GM10266 (cell line): ENCODE measurements at regions not wholly inside any gene's neighbourhood (a gene's known extent, or its start where the extent isn't known, plus 50 kb on each side); places are given as distances from the start of the nearest gene placed in this dataset.

Source experiments
- DNase-seq: peaks from one replicate; pipeline ENCODE4 v3.0.0; 2012; ENCODE audit errors: extremely low spot score
- TF ChIP-seq, protein P1 (sequence below): IDR thresholded peaks from 2 replicates; pipeline ENCODE4 v1.5.1; 2012; ENCODE audit warnings: mild to moderate bottlenecking, low read depth; ENCODE audit not compliant: control insufficient read depth, insufficient read depth; ENCODE audit errors: missing control alignments

DNA sequence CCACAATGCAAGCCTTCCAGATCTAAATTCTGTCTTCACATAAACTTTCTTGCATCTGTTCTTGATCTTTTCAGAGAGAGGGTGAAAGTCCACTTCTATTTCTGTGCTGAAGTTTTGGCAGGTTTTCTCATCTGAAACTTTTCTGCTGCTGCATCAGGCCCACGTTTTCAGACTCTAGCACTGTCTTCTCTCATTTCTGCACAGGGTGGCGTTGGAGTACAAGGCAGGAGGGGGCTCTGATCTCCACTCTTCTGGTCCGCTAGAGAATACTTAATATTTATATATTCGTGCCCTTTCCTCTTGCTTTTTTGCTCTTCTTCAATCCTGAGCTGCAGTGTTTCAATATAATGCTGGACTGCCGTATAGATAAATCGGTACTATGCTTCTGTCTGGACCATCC lies 204.0 kb upstream of the PRDM9 start:
- no peak for DNase-seq
- TF ChIP-seq, protein P1, sequence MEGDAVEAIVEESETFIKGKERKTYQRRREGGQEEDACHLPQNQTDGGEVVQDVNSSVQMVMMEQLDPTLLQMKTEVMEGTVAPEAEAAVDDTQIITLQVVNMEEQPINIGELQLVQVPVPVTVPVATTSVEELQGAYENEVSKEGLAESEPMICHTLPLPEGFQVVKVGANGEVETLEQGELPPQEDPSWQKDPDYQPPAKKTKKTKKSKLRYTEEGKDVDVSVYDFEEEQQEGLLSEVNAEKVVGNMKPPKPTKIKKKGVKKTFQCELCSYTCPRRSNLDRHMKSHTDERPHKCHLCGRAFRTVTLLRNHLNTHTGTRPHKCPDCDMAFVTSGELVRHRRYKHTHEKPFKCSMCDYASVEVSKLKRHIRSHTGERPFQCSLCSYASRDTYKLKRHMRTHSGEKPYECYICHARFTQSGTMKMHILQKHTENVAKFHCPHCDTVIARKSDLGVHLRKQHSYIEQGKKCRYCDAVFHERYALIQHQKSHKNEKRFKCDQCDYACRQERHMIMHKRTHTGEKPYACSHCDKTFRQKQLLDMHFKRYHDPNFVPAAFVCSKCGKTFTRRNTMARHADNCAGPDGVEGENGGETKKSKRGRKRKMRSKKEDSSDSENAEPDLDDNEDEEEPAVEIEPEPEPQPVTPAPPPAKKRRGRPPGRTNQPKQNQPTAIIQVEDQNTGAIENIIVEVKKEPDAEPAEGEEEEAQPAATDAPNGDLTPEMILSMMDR, result no peak

DNA sequence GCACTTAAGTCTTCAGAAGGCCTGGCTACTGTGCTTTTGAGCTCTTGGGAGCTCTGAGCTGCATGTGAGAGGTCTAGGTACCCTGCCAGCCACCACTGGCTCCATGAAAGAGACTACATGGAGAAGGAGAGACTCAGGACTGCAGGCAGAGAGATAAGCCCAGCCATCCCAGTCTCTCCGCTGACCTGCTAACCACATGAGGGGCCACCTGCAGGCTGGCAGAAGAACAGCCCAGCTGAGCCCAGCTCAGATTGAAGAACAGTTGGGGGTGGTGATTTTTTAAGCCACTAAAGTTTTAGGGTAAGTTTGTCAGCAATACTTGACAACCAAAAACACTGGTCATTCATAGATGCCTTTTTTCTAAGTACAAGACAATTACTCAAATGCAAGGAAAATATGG lies 205.0 kb upstream of the PRDM9 start:
- TF ChIP-seq, protein P1, result no peak
- DNase-seq, result no peak

DNA sequence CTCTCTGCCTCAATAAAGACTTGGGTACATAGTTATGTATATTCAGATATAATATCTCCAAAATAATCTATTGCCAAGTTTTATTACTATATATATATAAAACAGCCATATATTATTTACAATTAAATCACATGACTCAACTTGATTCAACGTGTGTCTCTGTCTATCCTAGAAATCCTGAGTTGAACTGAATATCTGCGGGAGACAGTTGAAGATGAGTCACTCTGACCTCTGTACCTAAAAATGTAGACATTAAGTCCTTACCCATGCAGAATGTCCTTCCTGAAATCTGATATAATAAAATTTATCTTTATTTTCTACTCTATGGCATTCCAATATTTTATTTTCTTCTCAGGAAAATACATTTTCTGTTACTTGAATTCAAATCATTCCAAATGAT lies 218.2 kb upstream of the PRDM9 start:
- TF ChIP-seq, protein P1, result no peak
- DNase-seq, result no peak

DNA sequence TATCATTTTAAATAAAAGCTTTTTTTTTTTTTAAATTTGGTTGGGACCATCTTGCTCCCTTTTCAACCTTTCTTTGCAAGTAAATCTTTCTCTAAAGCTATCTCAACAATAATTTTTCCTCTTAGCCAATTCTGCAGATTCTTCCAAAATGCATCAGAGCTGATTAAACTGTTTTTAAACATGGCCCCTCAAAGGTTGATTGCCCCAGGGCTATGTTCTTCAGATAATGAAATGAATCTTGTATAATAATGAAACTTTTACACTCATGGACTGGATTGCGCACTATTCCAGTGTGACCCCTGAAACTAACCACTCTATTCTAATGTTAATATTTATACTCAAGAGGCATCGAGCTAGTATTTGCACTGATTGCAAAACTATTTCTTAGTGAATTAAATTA lies 222.8 kb upstream of the PRDM9 start:
- DNase-seq, result no peak
- TF ChIP-seq, protein P1, result no peak

DNA sequence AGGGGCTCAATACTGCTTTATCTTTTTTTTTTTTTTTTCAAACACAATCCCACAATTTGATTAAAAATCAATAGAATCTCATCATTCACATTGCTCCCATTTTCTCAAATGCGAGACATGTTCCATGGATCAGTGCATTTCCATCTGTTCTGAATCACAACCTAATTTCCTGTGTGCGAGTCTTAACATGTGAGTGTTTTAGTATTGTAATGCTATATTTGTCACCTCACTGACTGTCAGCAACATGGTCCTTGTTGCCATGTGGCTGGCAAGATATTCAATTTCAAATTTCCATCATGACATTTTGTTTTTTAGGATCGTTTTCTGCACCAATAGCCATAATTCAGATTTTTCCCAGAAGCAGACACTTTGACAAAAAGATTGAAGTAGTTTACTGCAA lies 233.2 kb upstream of the PRDM9 start:
- TF ChIP-seq, protein P1, result no peak
- no peak for DNase-seq

DNA sequence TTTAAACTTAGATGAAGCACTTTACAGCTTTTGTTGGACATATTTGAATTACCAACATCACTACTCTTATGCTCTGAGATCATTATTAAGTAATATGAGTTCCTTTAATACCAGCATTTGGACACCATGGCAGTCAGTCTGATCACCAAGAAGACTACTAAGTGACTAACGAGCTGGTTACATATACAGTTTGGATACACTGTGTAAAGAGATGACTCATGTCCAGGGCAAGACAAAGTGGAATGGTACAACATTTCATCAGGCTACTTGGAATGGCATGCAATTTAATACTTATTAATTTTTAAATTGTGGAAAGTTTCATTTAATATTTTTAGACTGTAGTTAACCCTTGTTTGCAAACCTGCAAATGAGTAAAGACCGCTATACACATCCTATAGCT lies 237.4 kb upstream of the PRDM9 start:
- TF ChIP-seq, protein P1, result no peak
- DNase-seq, result no peak

DNA sequence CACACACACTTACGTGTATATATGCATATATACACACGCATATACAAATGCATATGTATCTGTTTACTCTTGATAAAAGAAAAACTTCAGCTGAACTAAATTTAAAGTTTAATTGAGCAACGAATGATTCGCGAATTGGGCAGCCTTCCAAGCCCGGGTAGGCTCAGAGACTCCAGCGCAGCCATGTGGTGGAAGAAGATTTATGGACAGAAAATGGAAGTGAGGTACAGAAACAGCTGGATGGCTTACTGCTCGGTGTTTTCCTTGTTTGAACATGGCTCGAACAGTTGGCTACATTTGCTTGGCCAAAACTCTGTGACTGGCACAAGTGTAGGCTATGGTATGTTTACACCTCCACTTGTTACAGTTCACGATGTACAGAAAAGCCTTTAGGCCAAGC lies 239.3 kb upstream of the PRDM9 start:
- DNase-seq, result no peak
- TF ChIP-seq, protein P1, result no peak
